Esophagus squamous epithelium (tissue), 4 donors: ENCODE measurements at regions not wholly inside any gene's neighbourhood (a gene's known extent, or its start where the extent isn't known, plus 50 kb on each side); places are given as distances from the start of the nearest gene placed in this dataset.

Source experiments
- POLR2A ChIP-seq, 4 donors: fragments of 450-650 bp; IDR thresholded peaks; one replicate each; pipeline ENCODE4 v1.6.1; 2017; ENCODE audit warnings: antibody characterized with exemption in 4 of 4, mild to moderate bottlenecking in 4 of 4, moderate library complexity in 3 of 4
- TF ChIP-seq, protein P1 (sequence below), 6 experiments: fragments of 450-650 bp in 4 of 6; fragments of 200-600 bp in 2 of 6; sonication (generic) in 2 of 6; IDR thresholded peaks; one replicate each; pipeline ENCODE4 v1.5.1; 2016 to 2019; ENCODE audit warnings: antibody characterized with exemption in 6 of 6, mild to moderate bottlenecking in 4 of 6, moderate library complexity in 4 of 6

DNA sequence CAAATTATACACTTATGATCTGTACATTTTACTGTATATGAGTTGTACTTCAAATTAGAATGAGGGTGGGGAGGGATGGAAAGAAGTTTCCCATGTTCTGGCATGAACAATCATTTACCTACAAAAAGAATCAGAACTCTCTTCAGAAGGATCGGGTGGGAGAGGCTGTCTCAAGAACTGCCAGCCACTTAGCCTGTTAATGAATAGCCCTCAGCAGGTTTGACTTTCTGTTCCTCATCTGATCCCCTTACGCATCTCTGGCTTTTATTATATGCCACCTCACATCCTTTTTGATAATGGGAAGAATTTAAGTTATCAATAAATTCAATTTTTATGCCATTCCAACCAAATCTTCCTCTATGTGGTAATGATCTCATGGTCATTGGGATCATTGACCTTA, 168.3 kb upstream of the TGFBR2 start:
- TF ChIP-seq, protein P1, sequence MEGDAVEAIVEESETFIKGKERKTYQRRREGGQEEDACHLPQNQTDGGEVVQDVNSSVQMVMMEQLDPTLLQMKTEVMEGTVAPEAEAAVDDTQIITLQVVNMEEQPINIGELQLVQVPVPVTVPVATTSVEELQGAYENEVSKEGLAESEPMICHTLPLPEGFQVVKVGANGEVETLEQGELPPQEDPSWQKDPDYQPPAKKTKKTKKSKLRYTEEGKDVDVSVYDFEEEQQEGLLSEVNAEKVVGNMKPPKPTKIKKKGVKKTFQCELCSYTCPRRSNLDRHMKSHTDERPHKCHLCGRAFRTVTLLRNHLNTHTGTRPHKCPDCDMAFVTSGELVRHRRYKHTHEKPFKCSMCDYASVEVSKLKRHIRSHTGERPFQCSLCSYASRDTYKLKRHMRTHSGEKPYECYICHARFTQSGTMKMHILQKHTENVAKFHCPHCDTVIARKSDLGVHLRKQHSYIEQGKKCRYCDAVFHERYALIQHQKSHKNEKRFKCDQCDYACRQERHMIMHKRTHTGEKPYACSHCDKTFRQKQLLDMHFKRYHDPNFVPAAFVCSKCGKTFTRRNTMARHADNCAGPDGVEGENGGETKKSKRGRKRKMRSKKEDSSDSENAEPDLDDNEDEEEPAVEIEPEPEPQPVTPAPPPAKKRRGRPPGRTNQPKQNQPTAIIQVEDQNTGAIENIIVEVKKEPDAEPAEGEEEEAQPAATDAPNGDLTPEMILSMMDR (IDR thresholded peaks at IDR 0.05): no peak
- TF ChIP-seq POLR2A (IDR thresholded peaks at IDR 0.05): no peak
